Colonic mucosa (tissue), 4 donors: ENCODE measurements at regions not wholly inside any gene's neighbourhood (a gene's known extent, or its start where the extent isn't known, plus 50 kb on each side); places are given as distances from the start of the nearest gene placed in this dataset.

Experiments
- DNase-seq: peaks from one replicate; pipeline ENCODE4 v3.0.0-alpha.2; 2020
- H3K27ac ChIP-seq: fragments of 200-600 bp; one replicate; pipeline ENCODE4 v1.8.0; 2021
- H3K27me3 ChIP-seq: fragments of 200-600 bp; one replicate; pipeline ENCODE4 v1.8.0; 2021
- H3K36me3 ChIP-seq: fragments of 200-600 bp; one replicate; pipeline ENCODE4 v1.8.0; 2021
- H3K4me1 ChIP-seq: fragments of 200-600 bp; one replicate; pipeline ENCODE4 v1.8.0; 2021; ENCODE audit warnings: mild to moderate bottlenecking
- H3K4me3 ChIP-seq: fragments of 200-600 bp; one replicate; pipeline ENCODE4 v1.8.0; 2021
- H3K9ac ChIP-seq, 2 donors: one replicate each; pipeline ENCODE4 v1.7.0; 2013; ENCODE audit warnings: control low read depth in 2 of 2, low read depth in 2 of 2, low read length in 2 of 2
- H3K9me3 ChIP-seq: fragments of 200-600 bp; one replicate; pipeline ENCODE4 v1.8.0; 2021
- CTCF ChIP-seq: fragments of 200-600 bp; IDR thresholded peaks from one replicate; pipeline ENCODE4 v1.8.0; 2022; ENCODE audit warnings: antibody characterized with exemption, mild to moderate bottlenecking
- intact Hi-C: fragments of 100-400 bp; cut with DNase I; formaldehyde crosslinking; loops from one replicate; pipeline ENCODE4 v1.14.1; 2022
- donor health status: healthy.
- donor health status: DM: no; HTN: no; CAD: no.
- donor health status: DM: no; HTN: no; CAD: no.

DNA sequence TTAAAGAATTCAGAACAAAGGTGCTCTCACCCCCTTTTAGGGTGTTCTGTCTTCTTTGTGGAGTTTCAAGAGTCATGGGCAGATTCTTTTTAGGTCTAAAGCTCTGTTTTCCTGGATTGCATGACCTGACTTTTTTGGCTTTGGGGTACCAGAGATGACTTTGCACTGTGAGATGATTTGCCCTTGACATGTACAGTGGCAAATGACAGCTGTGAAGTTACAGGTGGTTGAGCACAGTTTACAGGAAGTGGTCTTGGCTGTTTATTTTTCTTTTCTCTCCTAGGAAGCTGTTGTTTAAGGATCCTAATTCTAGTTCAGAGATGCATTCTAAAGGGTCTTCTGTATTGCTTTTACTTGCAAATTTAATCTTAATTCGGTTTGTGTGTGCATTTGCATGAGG, 83.8 kb upstream of the METAP2 start:
- H3K27ac ChIP-seq: no peak overlapping the region
- no peak for TF ChIP-seq CTCF
- H3K27me3 ChIP-seq: no peaks in the 10 kb centered on the region
- intact Hi-C loops: no loop called here
- no peaks in the 10 kb centered on the region for H3K36me3 ChIP-seq
- no peaks in the 10 kb centered on the region for H3K4me1 ChIP-seq
- no peaks in the 10 kb centered on the region for H3K9me3 ChIP-seq
- no peak for DNase-seq
- H3K9ac ChIP-seq: no peak overlapping the region
- H3K4me3 ChIP-seq: no peak overlapping the region

GRCh38 chr12:95390932-95391331, 83.0 kb upstream of the METAP2 start:
- no peaks in the 10 kb centered on the region for H3K27me3 ChIP-seq
- H3K9ac ChIP-seq: no peak overlapping the region
- H3K4me3 ChIP-seq: no peak overlapping the region
- H3K9me3 ChIP-seq: no peaks in the 10 kb centered on the region
- no peaks in the 10 kb centered on the region for H3K4me1 ChIP-seq
- no peak for TF ChIP-seq CTCF
- DNase-seq: no peak
- no peaks in the 10 kb centered on the region for H3K36me3 ChIP-seq
- H3K27ac ChIP-seq: no peak overlapping the region
- intact Hi-C loops: no loop called here

DNA sequence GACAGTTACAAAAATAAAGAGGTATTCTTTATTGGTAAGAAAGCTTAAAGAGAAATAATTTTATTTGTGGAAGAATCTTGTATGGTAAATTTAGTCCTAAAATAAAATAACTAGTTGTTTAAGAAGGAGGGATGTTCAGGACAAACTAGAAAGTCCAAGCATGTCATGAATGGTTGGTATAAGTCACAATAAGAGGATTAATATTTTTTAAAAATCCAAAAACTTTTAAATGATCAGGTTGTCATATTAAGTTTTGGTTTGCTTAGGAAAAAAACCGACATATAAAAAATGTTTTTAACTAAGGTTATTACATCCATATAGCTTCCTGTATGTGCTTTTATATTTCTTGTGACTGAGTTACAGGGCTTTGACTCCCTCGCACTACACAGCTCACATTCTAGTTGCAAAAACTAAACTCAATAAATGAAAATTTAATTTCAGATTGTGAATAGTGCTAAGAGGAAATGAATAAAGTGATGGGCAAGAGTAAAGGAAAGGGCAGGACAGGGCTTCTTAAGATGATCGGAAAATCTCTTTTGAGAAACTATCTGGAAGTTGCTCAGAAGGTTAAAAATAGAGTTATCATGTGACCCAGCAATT, 80.7 kb upstream of the METAP2 start:
- no peak for DNase-seq
- no peak for TF ChIP-seq CTCF
- intact Hi-C loops: no loop called here

GRCh38 chr12:95395696-95396095, 78.3 kb upstream of the METAP2 start:
- H3K36me3 ChIP-seq: no peaks in the 10 kb centered on the region
- TF ChIP-seq CTCF: no peak
- no peak overlapping the region for H3K9ac ChIP-seq
- H3K27me3 ChIP-seq: no peaks in the 10 kb centered on the region
- no peak overlapping the region for H3K27ac ChIP-seq
- DNase-seq: no peak
- intact Hi-C loops: no loop called here
- no peak overlapping the region for H3K4me3 ChIP-seq
- no peaks in the 10 kb centered on the region for H3K9me3 ChIP-seq
- H3K4me1 ChIP-seq: no peaks in the 10 kb centered on the region

More for the DNA sequence above, 80.7 kb upstream of the METAP2 start:
- no peak overlapping the region for H3K27ac ChIP-seq
- H3K4me3 ChIP-seq: no peak overlapping the region
- H3K36me3 ChIP-seq: no peaks in the 10 kb centered on the region
- no peaks in the 10 kb centered on the region for H3K27me3 ChIP-seq
- no peaks in the 10 kb centered on the region for H3K4me1 ChIP-seq
- H3K9me3 ChIP-seq: no peaks in the 10 kb centered on the region
- H3K9ac ChIP-seq: no peak overlapping the region

DNA sequence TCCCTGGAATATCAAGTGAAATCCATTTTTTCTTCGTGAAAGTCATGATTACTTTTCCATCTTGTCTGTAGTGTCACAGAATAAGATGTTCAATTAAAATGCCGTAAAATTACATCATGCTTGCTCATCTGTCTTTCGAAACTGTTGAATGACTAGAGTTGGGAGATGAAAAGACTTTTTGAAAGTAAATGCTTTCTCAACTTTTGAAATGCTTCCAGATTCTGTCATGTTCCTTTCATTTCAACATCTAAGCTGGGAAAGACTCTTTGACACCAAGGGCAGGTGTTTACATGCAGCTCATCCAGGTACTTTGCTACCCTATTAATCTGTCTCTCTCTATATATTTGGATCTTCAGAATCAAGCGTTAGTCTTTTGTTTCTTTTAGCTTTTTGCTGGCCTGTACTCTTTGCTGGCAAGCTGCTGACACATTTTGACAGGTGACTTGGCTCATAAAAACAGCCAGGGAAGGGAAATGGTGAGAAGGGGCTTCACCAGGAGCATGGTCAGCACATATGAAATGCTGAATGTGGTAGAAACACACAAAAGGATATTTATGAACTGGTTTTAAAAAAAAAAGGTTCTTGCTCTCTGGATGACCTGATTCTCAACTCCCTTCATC, 77.0 kb upstream of the METAP2 start:
- DNase-seq: no peak
- H3K9me3 ChIP-seq: no peaks in the 10 kb centered on the region
- TF ChIP-seq CTCF: no peak
- H3K4me3 ChIP-seq: no peak overlapping the region
- H3K27me3 ChIP-seq: no peaks in the 10 kb centered on the region
- H3K4me1 ChIP-seq: no peaks in the 10 kb centered on the region
- H3K9ac ChIP-seq: no peak overlapping the region
- no peak overlapping the region for H3K27ac ChIP-seq
- H3K36me3 ChIP-seq: no peaks in the 10 kb centered on the region
- intact Hi-C loops: no loop called here
